CD4-positive, CD25-positive, alpha-beta regulatory T cell (primary cell): ENCODE measurements at regions not wholly inside any gene's neighbourhood (a gene's known extent, or its start where the extent isn't known, plus 50 kb on each side); places are given as distances from the start of the nearest gene placed in this dataset.
"Not testable (repeated sequence)": the region's sequence is repeated elsewhere in the genome, so short reads cannot be mapped to it uniquely, and the experiment has no call there.

Experiments
- ATAC-seq, 2 donors: fragments of 150-1000 bp; cut with Tn5 transposase; one replicate each; pipeline ENCODE4 v1.10.0; 2021; ENCODE audit warnings: low read depth in 2 of 2, moderate number of reproducible peaks in 2 of 2, moderate library complexity in 1 of 2
- DNase-seq, 3 donors: peaks; one replicate each; pipeline versions ENCODE4 v3.0.0 to v3.0.0-alpha.2; 2012 to 2022; ENCODE audit warnings: mixed read lengths in 1 of 3
- H3K27ac ChIP-seq: one replicate; pipeline ENCODE4 v1.7.0; 2013; ENCODE audit warnings: mild to moderate bottlenecking, low read length; ENCODE audit not compliant: insufficient read depth, poor library complexity, severe bottlenecking
- H3K27me3 ChIP-seq: one replicate; pipeline ENCODE4 v1.7.0; 2013; ENCODE audit warnings: low read length; ENCODE audit not compliant: control insufficient read depth, insufficient read depth
- H3K36me3 ChIP-seq: one replicate; pipeline ENCODE4 v1.7.0; 2013; ENCODE audit warnings: mild to moderate bottlenecking, low read length, moderate library complexity; ENCODE audit not compliant: control insufficient read depth, insufficient read depth
- H3K4me1 ChIP-seq: 2 replicates; pipeline ENCODE4 v1.7.0; 2013; ENCODE audit warnings: mild to moderate bottlenecking, low read length; ENCODE audit not compliant: insufficient read depth, control insufficient read depth, poor library complexity, severe bottlenecking
- H3K4me3 ChIP-seq: one replicate; pipeline ENCODE4 v1.7.0; 2013; ENCODE audit warnings: low read depth, mild to moderate bottlenecking, low read length, moderate library complexity
- H3K9me3 ChIP-seq, 2 experiments: 1 replicate in 1 of 2; 2 replicates in 1 of 2; pipeline ENCODE4 v1.7.0; 2013; ENCODE audit warnings: low read length in 2 of 2, mild to moderate bottlenecking in 1 of 2, moderate library complexity in 1 of 2; ENCODE audit not compliant: control insufficient read depth in 2 of 2
- H3K27ac Mint-ChIP-seq, 3 donors: one replicate each; pipeline ENCODE4 v1.8.0; 2020 to 2022; ENCODE audit warnings: mild to moderate bottlenecking in 3 of 3, mixed read lengths in 3 of 3, moderate library complexity in 2 of 3
- H3K27me3 Mint-ChIP-seq: one replicate; pipeline ENCODE4 v1.8.0; 2022; ENCODE audit warnings: mild to moderate bottlenecking, mixed read lengths
- H3K36me3 Mint-ChIP-seq: one replicate; pipeline ENCODE4 v1.8.0; 2020; ENCODE audit warnings: mixed read lengths
- H3K4me1 Mint-ChIP-seq, 4 donors: one replicate each; pipeline ENCODE4 v1.8.0; 2020 to 2022; ENCODE audit warnings: mixed read lengths in 4 of 4, mild to moderate bottlenecking in 1 of 4
- H3K4me3 Mint-ChIP-seq, 4 donors: one replicate each; pipeline ENCODE4 v1.8.0; 2020 to 2022; ENCODE audit warnings: mild to moderate bottlenecking in 4 of 4, mixed read lengths in 4 of 4, moderate library complexity in 3 of 4
- H3K9me3 Mint-ChIP-seq, 7 donors: one replicate each; pipeline ENCODE4 v1.8.0; 2020 to 2022; ENCODE audit warnings: mixed read lengths in 7 of 7, mild to moderate bottlenecking in 3 of 7, moderate library complexity in 2 of 7

- not testable (repeated sequence) for H3K36me3 ChIP-seq, DNase-seq, H3K27ac ChIP-seq, H3K9me3 ChIP-seq, H3K4me3 ChIP-seq, H3K27me3 Mint-ChIP-seq, H3K4me1 Mint-ChIP-seq, H3K36me3 Mint-ChIP-seq, H3K4me3 Mint-ChIP-seq, H3K27ac Mint-ChIP-seq, H3K4me1 ChIP-seq, H3K27me3 ChIP-seq, ATAC-seq
- peaks cover 0 to 13% (median 0%) of the 10 kb centered on the region in 7 donors for H3K9me3 Mint-ChIP-seq
These were observed 116.5 kb upstream of the GC start for GRCh38 chr4:71900366-71900765.

- H3K4me3 Mint-ChIP-seq, H3K4me3 ChIP-seq, H3K36me3 ChIP-seq, H3K27me3 ChIP-seq, H3K27ac ChIP-seq, H3K36me3 Mint-ChIP-seq, H3K4me1 ChIP-seq, H3K4me1 Mint-ChIP-seq, ATAC-seq, H3K9me3 ChIP-seq, H3K27ac Mint-ChIP-seq, H3K27me3 Mint-ChIP-seq, DNase-seq: not testable (repeated sequence)
- H3K9me3 Mint-ChIP-seq, result peaks cover 0 to 18% (median 2%) of the 10 kb centered on the region in 7 donors
These were observed 121.7 kb upstream of the GC start for GRCh38 chr4:71905594-71905993.

- Histone ChIP-seq H3K4me1 (no peaks in the 10 kb centered on the region), H3K4me3 (no peak overlapping the region), H3K9me3 (no peaks in the 10 kb centered on the region), H3K36me3 (no peaks in the 10 kb centered on the region), H3K27ac (no peak overlapping the region), H3K27me3 (no peaks in the 10 kb centered on the region)
- ATAC-seq (no peak), DNase-seq (no peak)
- H3K4me3 Mint-ChIP-seq, result no peak overlapping the region
- no peaks in the 10 kb centered on the region for H3K4me1 Mint-ChIP-seq
- no peaks in the 10 kb centered on the region for H3K36me3 Mint-ChIP-seq
- peaks cover 0 to 18% (median 2%) of the 10 kb centered on the region in 7 donors for H3K9me3 Mint-ChIP-seq
- no peaks in the 10 kb centered on the region for H3K27me3 Mint-ChIP-seq
- no peak overlapping the region for H3K27ac Mint-ChIP-seq
These were observed 122.2 kb upstream of the GC start for GRCh38 chr4:71906096-71906495.

GRCh38 chr4:71907071-71907470 lies 123.2 kb upstream of the GC start:
- H3K4me3 ChIP-seq, result no peak overlapping the region
- no peaks in the 10 kb centered on the region for H3K36me3 ChIP-seq
- no peak overlapping the region for H3K4me3 Mint-ChIP-seq
- no peaks in the 10 kb centered on the region for H3K27me3 ChIP-seq
- DNase-seq (no peak), ATAC-seq (no peak)
- no peaks in the 10 kb centered on the region for H3K4me1 Mint-ChIP-seq
- H3K27ac ChIP-seq, result no peak overlapping the region
- H3K36me3 Mint-ChIP-seq, result no peaks in the 10 kb centered on the region
- H3K27me3 Mint-ChIP-seq, result no peaks in the 10 kb centered on the region
- H3K4me1 ChIP-seq, result no peaks in the 10 kb centered on the region
- no peaks in the 10 kb centered on the region for H3K9me3 ChIP-seq
- peaks cover 0 to 18% (median 2%) of the 10 kb centered on the region in 7 donors for H3K9me3 Mint-ChIP-seq
- no peak overlapping the region for H3K27ac Mint-ChIP-seq

GRCh38 chr4:71907782-71908181 lies 123.9 kb upstream of the GC start:
- H3K9me3 ChIP-seq, result no peaks in the 10 kb centered on the region
- no peaks in the 10 kb centered on the region for H3K4me1 ChIP-seq
- Mint-ChIP-seq H3K9me3 (peaks cover 0 to 18% (median 2%) of the 10 kb centered on the region in 7 donors), H3K27ac (no peak overlapping the region), H3K4me1 (no peaks in the 10 kb centered on the region), H3K27me3 (no peaks in the 10 kb centered on the region), H3K4me3 (no peak overlapping the region), H3K36me3 (no peaks in the 10 kb centered on the region)
- H3K4me3 ChIP-seq, result no peak overlapping the region
- H3K27ac ChIP-seq, result no peak overlapping the region
- H3K36me3 ChIP-seq, result no peaks in the 10 kb centered on the region
- ATAC-seq (no peak), DNase-seq (no peak)
- no peaks in the 10 kb centered on the region for H3K27me3 ChIP-seq

GRCh38 chr4:71913275-71913674 lies 118.5 kb upstream of the NPFFR2 start:
- H3K9me3 Mint-ChIP-seq, result peaks cover 0 to 7% (median 2%) of the 10 kb centered on the region in 7 donors
- ATAC-seq, result no peak
- H3K27ac ChIP-seq, result no peak overlapping the region
- no peaks in the 10 kb centered on the region for H3K36me3 Mint-ChIP-seq
- H3K27me3 ChIP-seq, result no peaks in the 10 kb centered on the region
- no peak overlapping the region for H3K4me3 ChIP-seq
- H3K4me1 Mint-ChIP-seq, result no peaks in the 10 kb centered on the region
- H3K9me3 ChIP-seq, result no peaks in the 10 kb centered on the region
- DNase-seq, result no peak
- no peak overlapping the region for H3K27ac Mint-ChIP-seq
- no peak overlapping the region for H3K4me3 Mint-ChIP-seq
- H3K36me3 ChIP-seq, result no peaks in the 10 kb centered on the region
- H3K27me3 Mint-ChIP-seq, result no peaks in the 10 kb centered on the region
- H3K4me1 ChIP-seq, result no peaks in the 10 kb centered on the region

GRCh38 chr4:71923070-71923469 lies 108.7 kb upstream of the NPFFR2 start:
- ATAC-seq (no peak), DNase-seq (no peak)
- H3K4me3 Mint-ChIP-seq, result no peak overlapping the region
- Histone ChIP-seq H3K27ac (no peak overlapping the region), H3K9me3 (no peaks in the 10 kb centered on the region), H3K36me3 (no peaks in the 10 kb centered on the region), H3K4me1 (no peaks in the 10 kb centered on the region), H3K4me3 (no peak overlapping the region), H3K27me3 (no peaks in the 10 kb centered on the region)
- H3K27me3 Mint-ChIP-seq, result no peaks in the 10 kb centered on the region
- H3K9me3 Mint-ChIP-seq, result peaks cover 0 to 7% (median 1%) of the 10 kb centered on the region in 7 donors
- H3K27ac Mint-ChIP-seq, result no peak overlapping the region
- no peaks in the 10 kb centered on the region for H3K36me3 Mint-ChIP-seq
- H3K4me1 Mint-ChIP-seq, result no peaks in the 10 kb centered on the region

GRCh38 chr4:71930459-71930858 lies 101.3 kb upstream of the NPFFR2 start:
- DNase-seq (no peak), ATAC-seq (no peak)
- Histone ChIP-seq H3K27ac (no peak overlapping the region), H3K36me3 (no peaks in the 10 kb centered on the region), H3K4me1 (no peaks in the 10 kb centered on the region), H3K27me3 (no peaks in the 10 kb centered on the region), H3K4me3 (no peak overlapping the region), H3K9me3 (no peaks in the 10 kb centered on the region)
- H3K36me3 Mint-ChIP-seq, result no peaks in the 10 kb centered on the region
- H3K27me3 Mint-ChIP-seq, result no peaks in the 10 kb centered on the region
- H3K9me3 Mint-ChIP-seq, result peaks cover 0 to 4% (median 0%) of the 10 kb centered on the region in 7 donors
- no peaks in the 10 kb centered on the region for H3K4me1 Mint-ChIP-seq
- H3K4me3 Mint-ChIP-seq, result no peak overlapping the region
- H3K27ac Mint-ChIP-seq, result no peak overlapping the region
